PC-3 (cell line): ENCODE measurements at regions not wholly inside any gene's neighbourhood (a gene's known extent, or its start where the extent isn't known, plus 50 kb on each side); places are given as distances from the start of the nearest gene placed in this dataset.

Source experiments
- CTCF ChIP-seq: fragments of 300-600 bp; sonication (generic); conservative IDR thresholded peaks from 2 replicates; pipeline ENCODE4 v1.5.1; 2017; ENCODE audit warnings: antibody characterized with exemption, low read depth, mild to moderate bottlenecking, low read length
- EZH2 ChIP-seq: fragments of 300-600 bp; sonication (generic); IDR thresholded peaks from one replicate; pipeline ENCODE4 v1.6.1; 2017; ENCODE audit warnings: antibody characterized with exemption, mild to moderate bottlenecking, low read length; ENCODE audit not compliant: unreplicated experiment

- TF ChIP-seq CTCF (no peak), EZH2 (no peak)
Measured at GRCh38 chr5:75847561-75848021, 130.4 kb upstream of the POC5 start.
